ENCODE measurements at regions not wholly inside any gene's neighbourhood (a gene's known extent, or its start where the extent isn't known, plus 50 kb on each side); places are given as distances from the start of the nearest gene placed in this dataset.

DNA sequence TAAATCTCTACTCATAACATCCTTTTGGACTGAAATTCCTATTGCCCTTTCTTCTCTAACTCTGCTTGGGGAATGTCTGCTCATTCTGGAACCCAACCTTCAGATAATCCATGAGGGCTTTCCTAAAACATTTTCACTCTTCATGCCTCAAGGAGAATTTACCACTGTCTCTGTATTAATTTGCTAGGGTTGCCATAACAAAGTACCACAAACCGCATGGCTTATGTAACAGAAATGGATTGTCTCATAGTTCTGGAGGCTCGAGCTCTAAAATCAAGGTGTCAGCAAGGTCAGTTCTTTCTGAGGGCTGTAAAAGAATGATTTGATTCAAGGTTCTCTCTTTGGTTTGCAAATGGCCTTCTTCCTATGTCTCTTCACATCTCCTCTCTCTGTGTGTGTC is 209.7 kb downstream of the LACC1 start:
- TF ChIP-seq, protein P1, sequence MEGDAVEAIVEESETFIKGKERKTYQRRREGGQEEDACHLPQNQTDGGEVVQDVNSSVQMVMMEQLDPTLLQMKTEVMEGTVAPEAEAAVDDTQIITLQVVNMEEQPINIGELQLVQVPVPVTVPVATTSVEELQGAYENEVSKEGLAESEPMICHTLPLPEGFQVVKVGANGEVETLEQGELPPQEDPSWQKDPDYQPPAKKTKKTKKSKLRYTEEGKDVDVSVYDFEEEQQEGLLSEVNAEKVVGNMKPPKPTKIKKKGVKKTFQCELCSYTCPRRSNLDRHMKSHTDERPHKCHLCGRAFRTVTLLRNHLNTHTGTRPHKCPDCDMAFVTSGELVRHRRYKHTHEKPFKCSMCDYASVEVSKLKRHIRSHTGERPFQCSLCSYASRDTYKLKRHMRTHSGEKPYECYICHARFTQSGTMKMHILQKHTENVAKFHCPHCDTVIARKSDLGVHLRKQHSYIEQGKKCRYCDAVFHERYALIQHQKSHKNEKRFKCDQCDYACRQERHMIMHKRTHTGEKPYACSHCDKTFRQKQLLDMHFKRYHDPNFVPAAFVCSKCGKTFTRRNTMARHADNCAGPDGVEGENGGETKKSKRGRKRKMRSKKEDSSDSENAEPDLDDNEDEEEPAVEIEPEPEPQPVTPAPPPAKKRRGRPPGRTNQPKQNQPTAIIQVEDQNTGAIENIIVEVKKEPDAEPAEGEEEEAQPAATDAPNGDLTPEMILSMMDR (conservative IDR thresholded peaks at IDR 0.05; ENCODE audit: low read length): no peak
- no peak for TF ChIP-seq EZH2phosphoT487 (IDR thresholded peaks at IDR 0.05; ENCODE audit: borderline replicate concordance, low read depth, low read length)

Data from OCI-LY7 (cell line).